Progenitor cell of endocrine pancreas (in vitro differentiated cells): ENCODE measurements at regions not wholly inside any gene's neighbourhood (a gene's known extent, or its start where the extent isn't known, plus 50 kb on each side); places are given as distances from the start of the nearest gene placed in this dataset.
A peak's percentile ranks its signal among the peaks of the same experiment; 100 is the strongest.

Experiments used
- DNase-seq: peaks from one replicate; pipeline ENCODE4 v3.0.0; 2021; ENCODE audit warnings: low spot score; ENCODE audit not compliant: unreplicated experiment
- H3K27ac Mint-ChIP-seq: 2 replicates; pipeline ENCODE4 v1.8.0; 2021; ENCODE audit warnings: mild to moderate bottlenecking, moderate library complexity, mixed read lengths
- H3K27me3 Mint-ChIP-seq: 2 replicates; pipeline ENCODE4 v1.8.0; 2021; ENCODE audit warnings: mixed read lengths
- H3K36me3 Mint-ChIP-seq: 2 replicates; pipeline ENCODE4 v1.8.0; 2022; ENCODE audit warnings: mixed read lengths; ENCODE audit not compliant: insufficient read depth
- H3K4me1 Mint-ChIP-seq: 2 replicates; pipeline ENCODE4 v1.8.0; 2021; ENCODE audit warnings: low read depth, mixed read lengths
- H3K4me3 Mint-ChIP-seq: 2 replicates; pipeline ENCODE4 v1.8.0; 2021; ENCODE audit warnings: low read depth, mild to moderate bottlenecking, moderate library complexity, mixed read lengths
- H3K9me3 Mint-ChIP-seq: 2 replicates; pipeline ENCODE4 v1.8.0; 2021; ENCODE audit warnings: low read depth, mixed read lengths
- TF ChIP-seq, protein P1 (sequence below): fragments of 200-600 bp; sonication (generic); IDR thresholded peaks from one replicate; pipeline ENCODE4 v1.5.0; 2021; ENCODE audit warnings: antibody characterized with exemption, mild to moderate bottlenecking; ENCODE audit not compliant: unreplicated experiment

DNA sequence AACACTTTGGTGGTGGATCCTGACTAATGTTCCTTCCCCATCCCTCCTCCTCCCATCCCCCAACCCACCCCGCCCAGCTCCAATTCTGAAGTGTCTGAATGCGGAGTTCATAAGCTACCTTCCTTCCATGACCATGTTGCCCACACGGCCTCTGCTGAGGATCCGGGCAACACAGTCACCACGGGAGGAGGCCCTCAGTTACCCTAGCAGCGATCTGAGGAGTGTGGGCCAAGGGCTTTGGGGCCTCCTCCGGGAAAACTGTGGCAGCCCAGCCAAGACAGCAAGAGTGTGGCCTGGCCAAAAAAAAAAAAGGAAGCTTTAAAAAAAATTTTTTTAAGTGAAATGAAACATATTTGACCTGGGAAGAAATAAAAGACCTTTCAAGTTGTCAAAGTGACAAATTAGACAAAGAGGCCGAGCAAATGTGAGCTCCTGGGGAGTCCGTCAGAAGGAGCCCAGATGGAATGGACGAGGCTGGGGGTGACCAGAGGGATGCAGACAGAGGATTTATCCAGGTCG lies 169.0 kb upstream of the PKDCC start:
- Mint-ChIP-seq H3K4me3 (peak overlapping the region; percentile 1), H3K4me1 (peaks cover 53% of the 10 kb centered on the region), H3K9me3 (no peaks in the 10 kb centered on the region), H3K27me3 (no peaks in the 10 kb centered on the region), H3K36me3 (no peaks in the 10 kb centered on the region), H3K27ac (peak overlapping the region; percentile 94)
- TF ChIP-seq, protein P1, sequence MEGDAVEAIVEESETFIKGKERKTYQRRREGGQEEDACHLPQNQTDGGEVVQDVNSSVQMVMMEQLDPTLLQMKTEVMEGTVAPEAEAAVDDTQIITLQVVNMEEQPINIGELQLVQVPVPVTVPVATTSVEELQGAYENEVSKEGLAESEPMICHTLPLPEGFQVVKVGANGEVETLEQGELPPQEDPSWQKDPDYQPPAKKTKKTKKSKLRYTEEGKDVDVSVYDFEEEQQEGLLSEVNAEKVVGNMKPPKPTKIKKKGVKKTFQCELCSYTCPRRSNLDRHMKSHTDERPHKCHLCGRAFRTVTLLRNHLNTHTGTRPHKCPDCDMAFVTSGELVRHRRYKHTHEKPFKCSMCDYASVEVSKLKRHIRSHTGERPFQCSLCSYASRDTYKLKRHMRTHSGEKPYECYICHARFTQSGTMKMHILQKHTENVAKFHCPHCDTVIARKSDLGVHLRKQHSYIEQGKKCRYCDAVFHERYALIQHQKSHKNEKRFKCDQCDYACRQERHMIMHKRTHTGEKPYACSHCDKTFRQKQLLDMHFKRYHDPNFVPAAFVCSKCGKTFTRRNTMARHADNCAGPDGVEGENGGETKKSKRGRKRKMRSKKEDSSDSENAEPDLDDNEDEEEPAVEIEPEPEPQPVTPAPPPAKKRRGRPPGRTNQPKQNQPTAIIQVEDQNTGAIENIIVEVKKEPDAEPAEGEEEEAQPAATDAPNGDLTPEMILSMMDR: no peak
- no peak for DNase-seq

DNA sequence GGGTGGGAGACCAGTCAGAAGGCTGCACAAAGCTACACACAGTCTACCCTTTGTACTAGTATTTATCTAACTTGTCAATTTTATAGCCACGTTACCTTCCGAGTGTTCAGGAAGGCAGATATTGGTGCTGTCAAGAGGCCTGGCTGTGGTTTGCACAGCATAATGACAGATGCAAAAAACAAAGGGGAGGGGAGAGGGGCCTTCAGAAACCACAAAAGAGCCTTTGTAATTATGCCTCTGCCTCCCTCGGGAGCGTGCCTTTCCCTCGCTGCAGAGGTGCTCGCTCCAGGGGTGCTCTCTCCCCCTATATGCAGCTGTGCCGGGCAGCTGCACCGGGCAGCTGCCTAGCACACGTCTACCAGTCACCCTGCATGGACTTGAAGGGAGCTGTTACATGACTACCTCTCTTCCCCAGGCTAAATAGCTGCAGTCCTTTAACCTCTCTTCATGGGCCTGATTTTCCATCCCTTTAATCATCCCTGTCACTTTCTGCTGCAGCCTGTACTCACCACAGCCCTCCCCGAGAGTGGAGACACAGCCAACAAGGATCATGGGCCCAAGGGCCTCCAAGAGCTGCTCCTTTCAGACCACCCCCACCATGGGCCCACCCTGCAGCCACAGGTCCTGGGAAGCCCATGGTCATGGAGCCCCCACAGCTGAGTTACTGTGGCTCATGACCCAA lies 168.4 kb upstream of the PKDCC start:
- TF ChIP-seq, protein P1: no peak
- H3K4me3 Mint-ChIP-seq: peak overlapping the region; percentile 1

DNA sequence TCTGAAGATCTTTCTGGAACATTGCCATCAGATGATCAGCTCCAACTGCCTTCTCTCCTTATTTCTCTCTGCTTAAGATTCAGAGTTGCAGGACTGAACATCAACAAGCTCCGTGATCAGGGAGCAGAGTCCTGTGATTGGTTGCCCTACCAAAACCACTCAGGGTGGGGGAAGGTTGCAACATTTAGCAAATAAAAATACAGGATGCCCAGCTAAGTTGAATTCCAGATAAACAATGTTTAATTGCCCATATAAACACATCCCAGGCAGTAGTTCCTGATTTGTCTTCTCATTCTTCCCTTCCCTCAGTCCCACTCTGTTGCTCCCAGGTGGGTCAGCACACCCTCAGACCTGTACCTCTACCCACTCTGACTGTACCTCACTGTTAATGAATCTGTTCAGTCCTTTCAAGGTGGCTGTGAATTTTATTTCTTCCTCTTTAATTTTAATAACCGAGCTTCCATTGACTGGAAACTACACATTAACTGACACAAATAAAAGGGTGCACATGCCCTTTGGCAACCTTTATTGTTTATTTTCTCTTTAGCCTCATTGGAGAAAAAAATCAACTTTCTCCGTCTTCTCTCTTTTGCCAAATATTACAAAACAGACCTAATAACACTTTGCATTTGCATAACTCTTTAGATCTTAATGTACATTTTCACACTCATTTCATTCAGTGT lies 167.1 kb upstream of the PKDCC start:
- H3K27ac Mint-ChIP-seq: peak overlapping the region; percentile 94
- H3K36me3 Mint-ChIP-seq: no peaks in the 10 kb centered on the region
- no peak for DNase-seq
- no peaks in the 10 kb centered on the region for H3K27me3 Mint-ChIP-seq
- no peaks in the 10 kb centered on the region for H3K9me3 Mint-ChIP-seq
- H3K4me3 Mint-ChIP-seq: no peak overlapping the region
- H3K4me1 Mint-ChIP-seq: peaks cover 51% of the 10 kb centered on the region
- TF ChIP-seq, protein P1: no peak

More for the DNA sequence above, 168.4 kb upstream of the PKDCC start:
- Mint-ChIP-seq H3K36me3 (no peaks in the 10 kb centered on the region), H3K9me3 (no peaks in the 10 kb centered on the region), H3K4me1 (peaks cover 50% of the 10 kb centered on the region), H3K27me3 (no peaks in the 10 kb centered on the region), H3K27ac (peak overlapping the region; percentile 94)
- peak; percentile 12 for DNase-seq

DNA sequence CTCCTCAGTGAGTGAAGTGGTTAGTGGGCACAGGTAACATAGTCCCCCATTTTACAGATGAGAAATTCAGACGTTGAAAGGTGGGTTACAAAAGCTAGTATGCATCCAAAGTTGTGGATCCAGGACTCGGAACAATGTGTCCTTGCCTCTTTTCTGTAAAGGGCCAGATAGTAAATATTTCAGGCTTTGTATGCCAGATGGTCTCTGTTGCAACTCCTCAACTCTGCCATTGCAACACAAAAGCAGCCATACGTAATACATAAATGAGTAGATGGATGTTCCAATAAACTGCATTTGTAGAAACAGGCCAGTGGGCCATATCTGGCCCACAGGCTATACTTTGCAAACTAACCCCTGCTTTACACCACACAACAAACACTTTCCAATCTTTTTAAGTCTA lies 166.6 kb upstream of the PKDCC start:
- DNase-seq: no peak
- no peaks in the 10 kb centered on the region for H3K36me3 Mint-ChIP-seq
- TF ChIP-seq, protein P1: no peak
- no peaks in the 10 kb centered on the region for H3K9me3 Mint-ChIP-seq
- no peak overlapping the region for H3K27ac Mint-ChIP-seq
- H3K27me3 Mint-ChIP-seq: no peaks in the 10 kb centered on the region
- H3K4me1 Mint-ChIP-seq: peaks cover 56% of the 10 kb centered on the region
- H3K4me3 Mint-ChIP-seq: no peak overlapping the region

DNA sequence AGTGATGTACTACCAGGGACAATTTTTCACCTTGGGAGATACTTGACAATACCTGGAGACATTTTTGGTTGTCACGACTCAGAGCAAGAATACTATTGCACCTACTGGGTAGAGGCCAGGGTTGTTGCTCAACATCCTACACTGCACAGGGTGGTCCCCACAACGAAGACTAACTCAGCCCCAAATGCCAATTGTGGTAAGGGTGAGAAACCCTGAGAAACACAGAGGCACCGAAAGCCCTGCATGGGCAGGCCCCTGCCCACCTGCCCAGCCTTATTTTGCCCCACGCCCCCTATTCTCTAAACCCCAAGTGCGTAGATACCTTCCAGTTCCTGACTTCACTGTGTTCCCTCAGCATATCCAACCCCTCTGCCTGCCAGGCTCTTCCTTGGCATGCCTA lies 163.1 kb upstream of the PKDCC start:
- H3K27ac Mint-ChIP-seq: no peak overlapping the region
- H3K4me1 Mint-ChIP-seq: peaks cover 41% of the 10 kb centered on the region
- no peaks in the 10 kb centered on the region for H3K36me3 Mint-ChIP-seq
- DNase-seq: no peak
- no peak overlapping the region for H3K4me3 Mint-ChIP-seq
- TF ChIP-seq, protein P1: no peak
- no peaks in the 10 kb centered on the region for H3K9me3 Mint-ChIP-seq
- no peaks in the 10 kb centered on the region for H3K27me3 Mint-ChIP-seq
